Caco-2 (cell line): ENCODE measurements at regions not wholly inside any gene's neighbourhood (a gene's known extent, or its start where the extent isn't known, plus 50 kb on each side); places are given as distances from the start of the nearest gene placed in this dataset.

Experiments used
- BruUV-seq: library from RNA; stranded (reverse); fragments of 400-500 nt; replicated peaks from 2 replicates; lab custom pipeline; 2021; lab: Mats Ljungman, UMichigan
- CTCF ChIA-PET: fragments of 300-600 bp; sonication (Branson Sonifier 250); formaldehyde crosslinking; loops from one replicate; lab custom pipeline; 2022; ENCODE audit warnings: antibody characterized with exemption; lab: Charles Lee
- POLR2A ChIA-PET: fragments of 300-600 bp; sonication (Branson Sonifier 250); formaldehyde crosslinking; loops from one replicate; lab custom pipeline; 2022; ENCODE audit warnings: antibody characterized with exemption; lab: Charles Lee
- DNase-seq, 2 experiments: peaks; one replicate each; pipeline versions ENCODE4 v3.0.0 to v3.0.0-alpha.2; 2020 to 2022
- H3K27me3 ChIP-seq: replicated peaks from 2 replicates; pipeline ENCODE4 v1.6.0; 2011; ENCODE audit warnings: low read length; ENCODE audit not compliant: control insufficient read depth, insufficient read depth
- H3K36me3 ChIP-seq: 2 replicates; pipeline ENCODE4 v1.5.1; 2011; ENCODE audit warnings: low read length; ENCODE audit not compliant: control insufficient read depth, insufficient read depth
- H3K4me1 ChIP-seq: fragments of 250-450 bp; sonication (Bioruptor Pico); 2 replicates; pipeline ENCODE4 v1.5.1; 2020; ENCODE audit warnings: mild to moderate bottlenecking
- H3K4me3 ChIP-seq: 2 replicates; pipeline ENCODE4 v1.5.1; 2011; ENCODE audit warnings: low read depth, mild to moderate bottlenecking, control low read depth, low read length
- H3K9me3 ChIP-seq: fragments of 250-450 bp; sonication (Bioruptor Pico); 2 replicates; pipeline ENCODE4 v1.5.1; 2020; ENCODE audit warnings: mild to moderate bottlenecking, moderate library complexity
- H3K27ac Mint-ChIP-seq: one replicate; pipeline ENCODE4 v1.8.0; 2022; ENCODE audit warnings: mixed read lengths; ENCODE audit not compliant: unreplicated experiment
- H3K27me3 Mint-ChIP-seq: one replicate; pipeline ENCODE4 v1.8.0; 2022; ENCODE audit warnings: mixed read lengths; ENCODE audit not compliant: insufficient read depth, unreplicated experiment
- H3K36me3 Mint-ChIP-seq: one replicate; pipeline ENCODE4 v1.8.0; 2022; ENCODE audit warnings: mild to moderate bottlenecking, mixed read lengths; ENCODE audit not compliant: insufficient read depth, unreplicated experiment
- H3K4me1 Mint-ChIP-seq: one replicate; pipeline ENCODE4 v1.8.0; 2022; ENCODE audit warnings: low read depth, mixed read lengths; ENCODE audit not compliant: unreplicated experiment
- H3K4me3 Mint-ChIP-seq: one replicate; pipeline ENCODE4 v1.8.0; 2022; ENCODE audit warnings: mild to moderate bottlenecking, moderate library complexity, mixed read lengths; ENCODE audit not compliant: unreplicated experiment
- H3K9me3 Mint-ChIP-seq: one replicate; pipeline ENCODE4 v1.8.0; 2022; ENCODE audit warnings: mixed read lengths; ENCODE audit not compliant: unreplicated experiment
- CTCF ChIP-seq, 2 experiments: fragments of 200-600 bp in 1 of 2; IDR thresholded peaks; 1 replicate in 1 of 2; 2 replicates in 1 of 2; pipeline versions ENCODE4 v1.5.1 to v1.8.0; 2011 to 2022; ENCODE audit warnings: antibody characterized with exemption in 1 of 2, control low read depth in 1 of 2, inconsistent platforms in 1 of 2, low read depth in 1 of 2, low read length in 1 of 2, mild to moderate bottlenecking in 1 of 2, moderate library complexity in 1 of 2; ENCODE audit not compliant: insufficient read depth in 1 of 2, severe bottlenecking in 1 of 2, unreplicated experiment in 1 of 2
- intact Hi-C: fragments of 100-400 bp; cut with micrococcal nuclease; formaldehyde crosslinking; loops from one replicate; pipeline ENCODE4 v1.10.0; 2022; ENCODE audit not compliant: unreplicated experiment

GRCh38 chr12:29908157-29908556 lies 124.4 kb upstream of the TMTC1 start:
- no peak for TF ChIP-seq CTCF (IDR thresholded peaks at IDR 0.05; ENCODE audit: insufficient read depth in 1 of 2, low read depth in 1 of 2, low read length in 1 of 2, severe bottlenecking in 1 of 2, unreplicated experiment in 1 of 2)
- DNase-seq: no peak
- H3K27me3 Mint-ChIP-seq: no peaks in the 10 kb centered on the region
- peaks cover 23% of the 10 kb centered on the region for H3K9me3 Mint-ChIP-seq
- 0 out of 2 replicates have a peak, but pooled peaks cover 5% of the 10 kb centered on the region for H3K9me3 ChIP-seq
- H3K4me1 Mint-ChIP-seq: no peaks in the 10 kb centered on the region
- no peak overlapping the region for H3K27ac Mint-ChIP-seq
- BruUV-seq: no TSS peak
- no peaks in the 10 kb centered on the region for H3K4me1 ChIP-seq
- no peaks in the 10 kb centered on the region for H3K27me3 ChIP-seq
- H3K36me3 ChIP-seq: no peaks in the 10 kb centered on the region
- ChIA-PET CTCF (no interaction called here), POLR2A (no interaction called here)
- H3K4me3 ChIP-seq: no peak overlapping the region
- intact Hi-C loops: no loop called here
- no peak overlapping the region for H3K4me3 Mint-ChIP-seq
- no peaks in the 10 kb centered on the region for H3K36me3 Mint-ChIP-seq

- no TSS peak for BruUV-seq
- TF ChIP-seq CTCF (IDR thresholded peaks at IDR 0.05; ENCODE audit: insufficient read depth in 1 of 2, low read depth in 1 of 2, low read length in 1 of 2, severe bottlenecking in 1 of 2, unreplicated experiment in 1 of 2): no peak
- Mint-ChIP-seq H3K9me3 (peaks cover 23% of the 10 kb centered on the region), H3K4me1 (no peaks in the 10 kb centered on the region), H3K27me3 (no peaks in the 10 kb centered on the region), H3K4me3 (no peak overlapping the region), H3K27ac (no peak overlapping the region), H3K36me3 (no peaks in the 10 kb centered on the region)
- H3K36me3 ChIP-seq: no peaks in the 10 kb centered on the region
- H3K9me3 ChIP-seq: 0 out of 2 replicates have a peak, but pooled peaks cover 5% of the 10 kb centered on the region
- ChIA-PET POLR2A (no interaction called here), CTCF (no interaction called here)
- no peaks in the 10 kb centered on the region for H3K4me1 ChIP-seq
- intact Hi-C loops: no loop called here
- H3K27me3 ChIP-seq: no peaks in the 10 kb centered on the region
- DNase-seq: no peak
- no peak overlapping the region for H3K4me3 ChIP-seq
Measured at GRCh38 chr12:29907461-29907860, 123.7 kb upstream of the TMTC1 start.

- POLR2A ChIA-PET: no interaction called here
- intact Hi-C loops: no loop called here
- H3K9me3 ChIP-seq: no peaks in the 10 kb centered on the region; the same call in 1 of the 2 replicates
- no peaks in the 10 kb centered on the region for H3K36me3 ChIP-seq
- CTCF ChIA-PET: no interaction called here
- H3K4me3 ChIP-seq: no peak overlapping the region
- Mint-ChIP-seq H3K4me1 (no peaks in the 10 kb centered on the region), H3K27me3 (no peaks in the 10 kb centered on the region), H3K4me3 (no peak overlapping the region), H3K36me3 (no peaks in the 10 kb centered on the region), H3K27ac (no peak overlapping the region), H3K9me3 (peaks cover 11% of the 10 kb centered on the region)
- DNase-seq: no peak
- no peak for TF ChIP-seq CTCF (IDR thresholded peaks at IDR 0.05; ENCODE audit: insufficient read depth in 1 of 2, low read depth in 1 of 2, low read length in 1 of 2, severe bottlenecking in 1 of 2, unreplicated experiment in 1 of 2)
- no TSS peak for BruUV-seq
- no peaks in the 10 kb centered on the region for H3K4me1 ChIP-seq
- H3K27me3 ChIP-seq: no peaks in the 10 kb centered on the region
Measured at GRCh38 chr12:29902043-29902442, 118.3 kb upstream of the TMTC1 start.
